Bronchial epithelial cell (primary cell): ENCODE measurements at regions not wholly inside any gene's neighbourhood (a gene's known extent, or its start where the extent isn't known, plus 50 kb on each side); places are given as distances from the start of the nearest gene placed in this dataset.

Experiments
- DNase-seq: peaks from one replicate; pipeline ENCODE4 v3.0.0-alpha.2; 2010; ENCODE audit warnings: low read depth
- FAIRE-seq: peaks from 2 replicates; lab custom pipeline; 2011; peaks lifted over from hg19 to GRCh38; lab: Jason Lieb, UNC
- H3K27me3 ChIP-seq: 2 replicates; pipeline ENCODE4 v1.5.1; 2011; ENCODE audit warnings: low read length; ENCODE audit not compliant: control insufficient read depth, insufficient read depth
- H3K36me3 ChIP-seq: 2 replicates; pipeline ENCODE4 v1.5.1; 2011; ENCODE audit warnings: low read length; ENCODE audit not compliant: control insufficient read depth, insufficient read depth
- H3K4me3 ChIP-seq: 2 replicates; pipeline ENCODE4 v1.5.1; 2011; ENCODE audit warnings: mild to moderate bottlenecking, low read depth, low read length, control low read depth
- TF ChIP-seq, protein P1 (sequence below): IDR thresholded peaks from 2 replicates; pipeline ENCODE4 v1.5.1; 2011; ENCODE audit warnings: mild to moderate bottlenecking, moderate library complexity, low read length, control low read depth, inconsistent platforms; ENCODE audit not compliant: insufficient read depth, severe bottlenecking

DNA sequence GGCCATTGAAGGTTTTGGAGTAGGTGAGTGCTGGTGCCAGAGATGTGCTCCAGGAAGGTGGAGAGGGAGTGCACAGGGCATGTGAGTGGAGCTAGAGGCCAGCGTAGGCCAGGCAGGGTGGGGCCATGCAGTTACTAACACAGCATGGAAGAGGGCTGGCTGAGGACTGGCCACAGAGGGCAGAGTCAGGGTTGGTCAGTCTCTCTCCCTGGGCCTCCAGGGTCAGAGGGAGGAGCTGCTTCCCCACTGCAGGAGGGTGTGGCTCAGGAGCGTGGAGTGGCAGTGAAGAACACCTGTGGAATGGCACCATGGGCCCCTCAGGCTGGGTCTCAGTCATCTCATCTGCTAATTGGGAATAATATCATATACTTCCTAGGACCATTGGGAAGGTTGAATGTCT, 167.7 kb downstream of the MACROH2A1 start:
- Histone ChIP-seq H3K36me3 (no peaks in the 10 kb centered on the region), H3K27me3 (no peaks in the 10 kb centered on the region), H3K4me3 (no peak overlapping the region)
- FAIRE-seq (no peak), DNase-seq (no peak)
- TF ChIP-seq, protein P1, sequence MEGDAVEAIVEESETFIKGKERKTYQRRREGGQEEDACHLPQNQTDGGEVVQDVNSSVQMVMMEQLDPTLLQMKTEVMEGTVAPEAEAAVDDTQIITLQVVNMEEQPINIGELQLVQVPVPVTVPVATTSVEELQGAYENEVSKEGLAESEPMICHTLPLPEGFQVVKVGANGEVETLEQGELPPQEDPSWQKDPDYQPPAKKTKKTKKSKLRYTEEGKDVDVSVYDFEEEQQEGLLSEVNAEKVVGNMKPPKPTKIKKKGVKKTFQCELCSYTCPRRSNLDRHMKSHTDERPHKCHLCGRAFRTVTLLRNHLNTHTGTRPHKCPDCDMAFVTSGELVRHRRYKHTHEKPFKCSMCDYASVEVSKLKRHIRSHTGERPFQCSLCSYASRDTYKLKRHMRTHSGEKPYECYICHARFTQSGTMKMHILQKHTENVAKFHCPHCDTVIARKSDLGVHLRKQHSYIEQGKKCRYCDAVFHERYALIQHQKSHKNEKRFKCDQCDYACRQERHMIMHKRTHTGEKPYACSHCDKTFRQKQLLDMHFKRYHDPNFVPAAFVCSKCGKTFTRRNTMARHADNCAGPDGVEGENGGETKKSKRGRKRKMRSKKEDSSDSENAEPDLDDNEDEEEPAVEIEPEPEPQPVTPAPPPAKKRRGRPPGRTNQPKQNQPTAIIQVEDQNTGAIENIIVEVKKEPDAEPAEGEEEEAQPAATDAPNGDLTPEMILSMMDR: no peak

- TF ChIP-seq, protein P1: no peak
Measured at GRCh38 chr5:135230251-135230925, 168.6 kb downstream of the MACROH2A1 start.

DNA sequence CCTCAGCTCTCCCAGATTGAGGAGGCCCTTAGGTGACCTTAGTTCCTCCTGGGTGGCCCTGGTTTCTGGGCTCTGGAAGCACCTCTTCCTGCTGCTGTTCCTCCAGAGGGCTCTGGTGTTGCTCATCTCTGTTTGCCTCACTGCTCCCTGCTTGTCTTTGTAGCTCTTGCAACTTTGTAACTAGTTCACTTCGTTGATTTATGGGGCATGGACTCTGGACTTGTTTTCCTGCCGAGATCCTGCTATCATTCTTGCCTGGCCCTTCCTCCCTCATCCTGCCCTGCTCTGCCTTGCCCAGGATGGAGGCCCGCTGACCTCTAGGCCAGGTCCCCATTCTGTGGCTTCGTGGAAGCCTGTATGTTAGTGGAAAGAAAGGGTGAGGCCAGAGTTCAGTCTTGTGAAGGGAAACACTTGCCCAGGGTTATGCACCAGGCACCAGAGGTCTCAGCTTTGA, 169.3 kb downstream of the MACROH2A1 start:
- no peak for DNase-seq
- no peak for FAIRE-seq
- H3K36me3 ChIP-seq: no peaks in the 10 kb centered on the region
- TF ChIP-seq, protein P1: no peak
- no peak overlapping the region for H3K4me3 ChIP-seq
- H3K27me3 ChIP-seq: no peaks in the 10 kb centered on the region

More at GRCh38 chr5:135230251-135230925, 168.6 kb downstream of the MACROH2A1 start:
- DNase-seq (peak; percentile 52), FAIRE-seq (no peak)
- H3K36me3 ChIP-seq: no peaks in the 10 kb centered on the region
- H3K4me3 ChIP-seq: no peak overlapping the region
- H3K27me3 ChIP-seq: no peaks in the 10 kb centered on the region

GRCh38 chr5:135229122-135229521, 169.9 kb downstream of the MACROH2A1 start:
- Histone ChIP-seq H3K36me3 (no peaks in the 10 kb centered on the region), H3K4me3 (no peak overlapping the region), H3K27me3 (no peaks in the 10 kb centered on the region)
- no peak for FAIRE-seq
- TF ChIP-seq, protein P1: no peak
- DNase-seq: no peak

GRCh38 chr5:135228222-135228621, 170.8 kb downstream of the MACROH2A1 start:
- FAIRE-seq (no peak), DNase-seq (no peak)
- no peaks in the 10 kb centered on the region for H3K27me3 ChIP-seq
- TF ChIP-seq, protein P1: no peak
- no peaks in the 10 kb centered on the region for H3K36me3 ChIP-seq
- no peak overlapping the region for H3K4me3 ChIP-seq
